ENCODE measurements at regions not wholly inside any gene's neighbourhood (a gene's known extent, or its start where the extent isn't known, plus 50 kb on each side); places are given as distances from the start of the nearest gene placed in this dataset.
"Not testable (repeated sequence)": the region's sequence is repeated elsewhere in the genome, so short reads cannot be mapped to it uniquely, and the experiment has no call there.

DNA sequence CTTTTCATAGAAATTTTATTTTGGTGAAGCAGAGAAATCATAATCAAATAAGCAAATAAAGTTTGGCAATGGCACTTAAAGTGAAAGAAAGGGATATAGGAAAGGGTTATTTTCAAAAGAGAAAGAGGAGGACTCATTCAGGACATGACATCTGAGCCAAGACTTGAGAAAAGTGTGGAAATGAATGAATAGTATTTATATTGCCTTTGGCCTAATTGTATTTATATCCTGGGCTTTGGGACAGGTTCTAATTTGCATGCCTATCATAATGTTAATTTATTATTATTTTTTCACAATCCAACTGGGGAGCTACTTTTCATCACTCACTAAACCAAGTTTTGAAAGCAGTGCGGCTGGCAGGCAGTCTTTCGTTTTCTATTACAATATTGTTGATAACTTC lies 376.8 kb downstream of the HGF start:
- no peak for ATAC-seq
- Histone ChIP-seq H3K4me1 (no peaks in the 10 kb centered on the region), H3K4me3 (no peak overlapping the region), H3K27me3 (no peaks in the 10 kb centered on the region), H3K27ac (no peak overlapping the region), H3K9me3 (no peaks in the 10 kb centered on the region), H3K36me3 (no peaks in the 10 kb centered on the region)
- intact Hi-C loops (cut with DNase I): no loop called here
- 71 to 78% methylated on average over 2 of the region's 2 CpGs for WGBS, 2 donors
- DNase-seq: no peak
- TF ChIP-seq CTCF (IDR thresholded peaks at IDR 0.05): no peak

GRCh38 chr7:81385370-81385769 lies 384.5 kb downstream of the HGF start:
- no peaks in the 10 kb centered on the region for H3K27me3 ChIP-seq
- H3K27ac ChIP-seq: no peak overlapping the region
- no peak overlapping the region for H3K4me3 ChIP-seq
- ATAC-seq (no peak), DNase-seq (no peak)
- 90 to 94% methylated on average over 1 of the region's 1 CpG for WGBS, 2 donors
- H3K36me3 ChIP-seq: no peaks in the 10 kb centered on the region
- intact Hi-C loops (cut with DNase I): no loop called here
- no peak for TF ChIP-seq CTCF (IDR thresholded peaks at IDR 0.05)
- no peaks in the 10 kb centered on the region for H3K4me1 ChIP-seq
- no peaks in the 10 kb centered on the region for H3K9me3 ChIP-seq

GRCh38 chr7:81383846-81384245 lies 386.0 kb downstream of the HGF start:
- 71 to 79% methylated on average over 2 of the region's 2 CpGs for WGBS, 2 donors
- Histone ChIP-seq H3K27ac (no peak overlapping the region), H3K4me1 (no peaks in the 10 kb centered on the region), H3K27me3 (no peaks in the 10 kb centered on the region), H3K4me3 (no peak overlapping the region), H3K36me3 (no peaks in the 10 kb centered on the region), H3K9me3 (no peaks in the 10 kb centered on the region)
- DNase-seq: no peak
- TF ChIP-seq CTCF (IDR thresholded peaks at IDR 0.05): no peak
- no peak for ATAC-seq
- intact Hi-C loops (cut with DNase I): no loop called here

DNA sequence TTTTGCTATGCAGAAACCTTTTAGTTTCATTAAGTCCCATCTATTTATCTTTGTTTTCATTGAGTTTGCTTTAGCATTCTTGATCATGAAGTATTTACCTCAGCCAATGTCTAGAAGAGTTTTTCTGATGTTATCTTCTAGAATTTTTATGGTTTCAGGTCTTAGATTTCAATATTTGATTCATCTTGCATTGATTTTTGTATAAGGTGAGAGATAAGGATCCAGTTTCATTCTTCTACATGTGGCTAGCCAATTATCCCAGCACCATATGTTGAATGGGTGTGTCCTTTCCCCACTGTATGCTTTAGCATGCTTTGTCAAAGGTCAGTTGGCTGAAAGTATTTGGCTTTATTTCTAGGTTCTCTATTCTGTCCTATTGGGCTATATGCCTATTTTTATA lies 395.2 kb downstream of the HGF start:
- ATAC-seq, H3K4me3 ChIP-seq, H3K9me3 ChIP-seq, H3K36me3 ChIP-seq, DNase-seq, H3K27ac ChIP-seq, H3K27me3 ChIP-seq, H3K4me1 ChIP-seq: not testable (repeated sequence)
- intact Hi-C loops (cut with DNase I): loop anchor here in 1 of 10 donors (10.0 kb wide), 1 partner anchor 60 kb away; no protein-coding TSS in a partner anchor

DNA sequence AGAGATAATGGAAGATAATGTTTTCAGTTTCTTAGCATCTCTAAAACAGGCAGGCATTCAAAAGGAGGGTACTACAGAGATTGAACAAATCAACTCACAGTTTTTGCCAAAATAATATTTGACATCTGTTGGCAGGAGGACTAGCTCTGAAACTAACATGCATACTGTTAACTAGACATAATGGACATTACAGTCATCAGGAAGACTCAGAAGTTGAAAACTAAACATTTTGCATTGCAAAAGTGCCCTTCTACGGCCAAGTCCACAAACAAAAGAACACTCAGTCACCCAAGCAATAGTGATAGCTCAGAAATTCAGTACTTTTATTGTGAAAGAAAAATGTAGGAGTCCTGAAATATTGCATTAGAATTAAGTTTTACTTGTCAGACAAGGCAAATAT lies 399.0 kb downstream of the HGF start:
- WGBS, 2 donors: 64 to 71% methylated on average over 1 of the region's 1 CpG
- no peak for TF ChIP-seq CTCF (IDR thresholded peaks at IDR 0.05)
- H3K9me3 ChIP-seq: no peaks in the 10 kb centered on the region
- H3K4me1 ChIP-seq: no peaks in the 10 kb centered on the region
- H3K4me3 ChIP-seq: no peak overlapping the region
- DNase-seq (no peak), ATAC-seq (no peak)
- no peaks in the 10 kb centered on the region for H3K27me3 ChIP-seq
- H3K27ac ChIP-seq: no peak overlapping the region
- intact Hi-C loops (cut with DNase I): loop anchor here in 1 of 10 donors (10.0 kb wide), 1 partner anchor 56 kb away; no protein-coding TSS in a partner anchor
- no peaks in the 10 kb centered on the region for H3K36me3 ChIP-seq

All from heart right ventricle (tissue), 16 donors.